ENCODE measurements at regions not wholly inside any gene's neighbourhood (a gene's known extent, or its start where the extent isn't known, plus 50 kb on each side); places are given as distances from the start of the nearest gene placed in this dataset.
"Not testable (repeated sequence)": the region's sequence is repeated elsewhere in the genome, so short reads cannot be mapped to it uniquely, and the experiment has no call there.

GRCh38 chr9:102362470-102363132 is 624.2 kb upstream of the GRIN3A start:
- DNase-seq (ENCODE audit: low read depth in 2 of 2): no peak

- no peak for DNase-seq (ENCODE audit: low read depth in 2 of 2)
Observed at GRCh38 chr9:102360846-102361245, 622.4 kb upstream of the GRIN3A start.

- no peak for DNase-seq (ENCODE audit: low read depth in 2 of 2)
Observed at GRCh38 chr9:102355982-102356381, 617.5 kb upstream of the GRIN3A start.

- DNase-seq (ENCODE audit: low read depth in 2 of 2): no peak
Observed at GRCh38 chr9:102354041-102354440, 615.6 kb upstream of the GRIN3A start.

GRCh38 chr9:102337471-102337870 is 599.0 kb upstream of the GRIN3A start:
- DNase-seq (ENCODE audit: low read depth in 2 of 2): not testable (repeated sequence)

- no peak for DNase-seq (ENCODE audit: low read depth in 2 of 2)
Observed at GRCh38 chr9:102309379-102309778, 570.9 kb upstream of the GRIN3A start.

GRCh38 chr9:102295188-102295587 is 556.7 kb upstream of the GRIN3A start:
- DNase-seq (ENCODE audit: low read depth in 2 of 2): no peak

- DNase-seq (ENCODE audit: low read depth in 2 of 2): no peak
Observed at GRCh38 chr9:102273952-102274351, 535.5 kb upstream of the GRIN3A start.

GRCh38 chr9:102253099-102253498 is 514.7 kb upstream of the GRIN3A start:
- no peak for DNase-seq (ENCODE audit: low read depth in 2 of 2)

- DNase-seq (ENCODE audit: low read depth in 2 of 2): no peak
Observed at GRCh38 chr9:102244916-102245315, 506.5 kb upstream of the GRIN3A start.

- no peak for DNase-seq (ENCODE audit: low read depth in 2 of 2)
Observed at GRCh38 chr9:102237520-102237919, 499.1 kb upstream of the GRIN3A start.

- no peak for DNase-seq (ENCODE audit: low read depth in 2 of 2)
Observed at GRCh38 chr9:102237094-102237493, 498.6 kb upstream of the GRIN3A start.

- DNase-seq (ENCODE audit: low read depth in 2 of 2): not testable (repeated sequence)
Observed at GRCh38 chr9:102227416-102227815, 489.0 kb upstream of the GRIN3A start.

GRCh38 chr9:102225841-102226441 is 487.5 kb upstream of the GRIN3A start:
- DNase-seq (ENCODE audit: low read depth in 2 of 2): no peak

GRCh38 chr9:102223320-102224136 is 485.1 kb upstream of the GRIN3A start:
- not testable (repeated sequence) for DNase-seq (ENCODE audit: low read depth in 2 of 2)

GRCh38 chr9:102209176-102209575 is 470.7 kb upstream of the GRIN3A start:
- DNase-seq (ENCODE audit: low read depth in 2 of 2): no peak

GRCh38 chr9:102206432-102206831 is 468.0 kb upstream of the GRIN3A start:
- DNase-seq (ENCODE audit: low read depth in 2 of 2): no peak

- no peak for DNase-seq (ENCODE audit: low read depth in 2 of 2)
Observed at GRCh38 chr9:102205251-102205650, 466.8 kb upstream of the GRIN3A start.

- DNase-seq (ENCODE audit: low read depth in 2 of 2): no peak
Observed at GRCh38 chr9:102202126-102202525, 463.7 kb upstream of the GRIN3A start.

GRCh38 chr9:102185962-102186361 is 447.5 kb upstream of the GRIN3A start:
- no peak for DNase-seq (ENCODE audit: low read depth in 2 of 2)

- DNase-seq (ENCODE audit: low read depth in 2 of 2): no peak
Observed at GRCh38 chr9:102185371-102185770, 446.9 kb upstream of the GRIN3A start.

GRCh38 chr9:102178811-102179210 is 440.4 kb upstream of the GRIN3A start:
- DNase-seq (ENCODE audit: low read depth in 2 of 2): no peak

- DNase-seq (ENCODE audit: low read depth in 2 of 2): not testable (repeated sequence)
Observed at GRCh38 chr9:102174202-102174601, 435.8 kb upstream of the GRIN3A start.

All from stimulated activated CD4-positive, alpha-beta T cell treated with anti-CD3 and anti-CD28 coated beads, Interleukin-4, amount 100 ng/mL, for 48 hours (primary cell).